ENCODE measurements at regions not wholly inside any gene's neighbourhood (a gene's known extent, or its start where the extent isn't known, plus 50 kb on each side); places are given as distances from the start of the nearest gene placed in this dataset.

GRCh38 chr5:175163586-175164275 is 280.3 kb downstream of the DRD1 start:
- no peak for DNase-seq

- no peak for DNase-seq
These were observed 281.9 kb downstream of the DRD1 start for GRCh38 chr5:175162036-175162435.

- DNase-seq = no peak
These were observed 284.0 kb downstream of the DRD1 start for GRCh38 chr5:175159956-175160355.

GRCh38 chr5:175148636-175149172 is 295.3 kb downstream of the DRD1 start:
- DNase-seq = no peak

GRCh38 chr5:175146733-175147132 is 297.2 kb downstream of the DRD1 start:
- no peak for DNase-seq

GRCh38 chr5:175141421-175141820 is 302.6 kb downstream of the DRD1 start:
- DNase-seq = no peak

- DNase-seq = no peak
These were observed 310.8 kb downstream of the DRD1 start for GRCh38 chr5:175133185-175133584.

- no peak for DNase-seq
These were observed 312.6 kb downstream of the DRD1 start for GRCh38 chr5:175131432-175131831.

- no peak for DNase-seq
These were observed 314.4 kb downstream of the DRD1 start for GRCh38 chr5:175129619-175130018.

GRCh38 chr5:175129121-175129520 is 314.9 kb downstream of the DRD1 start:
- no peak for DNase-seq

- no peak for DNase-seq
These were observed 319.2 kb downstream of the DRD1 start for GRCh38 chr5:175124821-175125220.

GRCh38 chr5:175124251-175124813 is 319.6 kb downstream of the DRD1 start:
- DNase-seq = no peak

GRCh38 chr5:175123542-175123941 is 320.4 kb downstream of the DRD1 start:
- DNase-seq = no peak

- DNase-seq = no peak
These were observed 322.5 kb downstream of the DRD1 start for GRCh38 chr5:175121457-175121856.

- DNase-seq = no peak
These were observed 323.6 kb downstream of the DRD1 start for GRCh38 chr5:175120412-175120811.

GRCh38 chr5:175118700-175119309 is 325.2 kb downstream of the DRD1 start:
- DNase-seq = no peak

- DNase-seq = no peak
These were observed 327.4 kb downstream of the DRD1 start for GRCh38 chr5:175116466-175117048.

- DNase-seq = no peak
These were observed 328.2 kb downstream of the DRD1 start for GRCh38 chr5:175115831-175116230.

GRCh38 chr5:175113947-175114346 is 330.0 kb downstream of the DRD1 start:
- no peak for DNase-seq

- no peak for DNase-seq
These were observed 334.8 kb downstream of the DRD1 start for GRCh38 chr5:175109058-175109755.

- DNase-seq = no peak
These were observed 336.1 kb downstream of the DRD1 start for GRCh38 chr5:175107865-175108264.

GRCh38 chr5:175107028-175107588 is 336.9 kb downstream of the DRD1 start:
- no peak for DNase-seq

GRCh38 chr5:175104677-175105076 is 339.3 kb downstream of the DRD1 start:
- DNase-seq = no peak
